Astrocyte (in vitro differentiated cells and primary cell): ENCODE measurements at regions not wholly inside any gene's neighbourhood (a gene's known extent, or its start where the extent isn't known, plus 50 kb on each side); places are given as distances from the start of the nearest gene placed in this dataset.

Experiments
- DNase-seq: peaks from one replicate; pipeline ENCODE4 v3.0.0-alpha.2; 2010; ENCODE audit warnings: low read depth
- FAIRE-seq: peaks from 2 replicates; lab custom pipeline; 2011; peaks lifted over from hg19 to GRCh38; lab: Jason Lieb, UNC
- H2AFZ ChIP-seq: 2 replicates; pipeline ENCODE4 v1.6.0; 2012; ENCODE audit warnings: low read depth, low read length, inconsistent platforms
- H3K27ac ChIP-seq: 2 replicates; pipeline ENCODE4 v1.5.1; 2011; ENCODE audit warnings: low read depth, low read length, inconsistent platforms
- H3K27me3 ChIP-seq: 2 replicates; pipeline ENCODE4 v1.6.0; 2011; ENCODE audit warnings: low read length, inconsistent platforms; ENCODE audit not compliant: insufficient read depth
- H3K36me3 ChIP-seq: 2 replicates; pipeline ENCODE4 v1.5.1; 2011; ENCODE audit warnings: low read length, inconsistent platforms; ENCODE audit not compliant: insufficient read depth
- H3K4me1 ChIP-seq: 2 replicates; pipeline ENCODE4 v1.5.1; 2011; ENCODE audit warnings: low read length, inconsistent platforms; ENCODE audit not compliant: insufficient read depth
- H3K4me2 ChIP-seq: 2 replicates; pipeline ENCODE4 v1.6.0; 2012; ENCODE audit warnings: low read length, inconsistent platforms
- H3K4me3 ChIP-seq: 2 replicates; pipeline ENCODE4 v1.5.1; 2011; ENCODE audit warnings: low read depth, mild to moderate bottlenecking, low read length, inconsistent platforms; ENCODE audit not compliant: insufficient read depth
- H3K79me2 ChIP-seq: 2 replicates; pipeline ENCODE4 v1.6.0; 2012; ENCODE audit warnings: mild to moderate bottlenecking, low read length, inconsistent platforms; ENCODE audit not compliant: insufficient read depth
- H3K9ac ChIP-seq: 2 replicates; pipeline ENCODE4 v1.6.0; 2012; ENCODE audit warnings: mild to moderate bottlenecking, low read length, inconsistent platforms
- H3K9me3 ChIP-seq: 2 replicates; pipeline ENCODE4 v1.5.1; 2012; ENCODE audit warnings: low read depth, mild to moderate bottlenecking, low read length, inconsistent platforms; ENCODE audit not compliant: insufficient read depth
- H4K20me1 ChIP-seq: 2 replicates; pipeline ENCODE4 v1.6.0; 2012; ENCODE audit warnings: low read length, inconsistent platforms; ENCODE audit not compliant: insufficient read depth
- H3K27ac Mint-ChIP-seq: one replicate; pipeline ENCODE4 v1.8.0; 2021; ENCODE audit warnings: mild to moderate bottlenecking, mixed read lengths; ENCODE audit not compliant: unreplicated experiment
- H3K27me3 Mint-ChIP-seq: one replicate; pipeline ENCODE4 v1.8.0; 2021; ENCODE audit warnings: low read depth, mixed read lengths; ENCODE audit not compliant: unreplicated experiment
- H3K36me3 Mint-ChIP-seq: one replicate; pipeline ENCODE4 v1.8.0; 2021; ENCODE audit warnings: low read depth, mixed read lengths; ENCODE audit not compliant: unreplicated experiment
- H3K4me1 Mint-ChIP-seq: one replicate; pipeline ENCODE4 v1.8.0; 2021; ENCODE audit warnings: low read depth, mixed read lengths; ENCODE audit not compliant: unreplicated experiment
- H3K4me3 Mint-ChIP-seq: one replicate; pipeline ENCODE4 v1.8.0; 2021; ENCODE audit warnings: mild to moderate bottlenecking, moderate library complexity, mixed read lengths; ENCODE audit not compliant: unreplicated experiment
- H3K9me3 Mint-ChIP-seq: one replicate; pipeline ENCODE4 v1.8.0; 2021; ENCODE audit warnings: mild to moderate bottlenecking, mixed read lengths; ENCODE audit not compliant: unreplicated experiment
- EZH2 ChIP-seq: IDR thresholded peaks from 2 replicates; pipeline ENCODE4 v1.6.1; 2012; ENCODE audit warnings: mild to moderate bottlenecking, low read length, inconsistent platforms; ENCODE audit not compliant: insufficient read depth
- TF ChIP-seq, protein P1 (sequence below): IDR thresholded peaks from 2 replicates; pipeline ENCODE4 v1.5.1; 2011; ENCODE audit warnings: low read depth, mild to moderate bottlenecking, inconsistent platforms, low read length, moderate library complexity; ENCODE audit not compliant: insufficient read depth

DNA sequence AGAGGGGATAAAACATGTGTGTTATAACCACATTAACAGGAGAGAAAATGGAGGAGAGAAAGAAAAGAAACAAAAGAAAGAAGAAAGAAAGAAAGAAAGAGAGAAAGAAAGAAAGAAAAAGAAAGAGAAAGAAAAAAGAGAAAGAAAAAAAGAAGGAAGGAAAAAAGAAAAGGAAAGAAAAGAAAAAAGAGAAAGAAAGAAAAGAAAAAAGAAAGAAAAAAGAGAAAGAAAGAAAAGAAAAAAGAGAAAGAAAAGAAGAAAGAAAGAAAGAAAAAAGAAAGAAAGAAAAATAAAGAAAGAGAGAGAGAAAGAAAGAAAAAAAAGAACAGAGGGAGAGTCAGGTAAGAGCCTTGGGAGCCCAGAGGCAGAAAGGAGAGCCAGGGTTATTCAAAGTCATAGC is 446.6 kb upstream of the ASIC2 start:
- H3K4me3 Mint-ChIP-seq, result no peak overlapping the region

DNA sequence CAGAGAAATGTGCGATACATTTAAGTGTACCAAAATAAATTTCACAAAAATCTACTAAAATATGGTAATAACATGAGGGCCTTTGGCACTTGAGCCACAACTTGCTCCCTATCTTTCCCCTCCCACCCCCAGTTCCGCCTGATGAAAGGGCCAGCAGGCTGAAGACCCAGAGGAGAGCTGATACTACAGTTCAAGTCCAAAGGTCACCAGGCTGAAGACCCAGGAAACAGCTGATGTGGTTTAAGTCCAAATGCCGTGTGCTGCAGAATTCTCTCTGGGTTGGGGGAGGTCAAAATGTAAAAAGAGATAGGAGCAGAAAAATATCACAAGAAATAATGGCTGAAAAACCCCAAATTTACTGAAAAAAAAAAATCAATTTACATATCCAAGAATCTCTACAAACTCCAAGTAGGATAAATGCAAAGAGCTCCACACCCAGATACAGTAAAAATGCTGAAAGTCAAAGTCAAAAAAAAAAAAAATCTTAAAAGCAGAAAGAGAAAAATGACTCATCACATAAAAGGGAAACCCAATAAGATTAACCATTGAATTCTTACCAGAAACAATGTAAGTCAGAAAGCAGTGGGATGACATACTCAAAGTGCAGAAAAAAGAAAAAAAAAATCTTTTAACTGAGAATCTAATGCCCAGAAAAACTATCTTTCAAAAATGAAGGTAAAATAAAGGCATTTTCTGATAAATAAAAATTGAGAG is 452.1 kb upstream of the ASIC2 start:
- H3K4me1 ChIP-seq, result no peaks in the 10 kb centered on the region
- peaks cover 37% of the 10 kb centered on the region for H3K27me3 Mint-ChIP-seq
- H3K9ac ChIP-seq, result no peak overlapping the region

More for the DNA sequence above, 446.6 kb upstream of the ASIC2 start:
- Histone ChIP-seq H3K9ac (no peak overlapping the region), H2AFZ (no peak overlapping the region), H3K4me1 (no peaks in the 10 kb centered on the region), H3K79me2 (no peaks in the 10 kb centered on the region), H3K27ac (no peak overlapping the region), H3K9me3 (no peaks in the 10 kb centered on the region), H3K36me3 (no peaks in the 10 kb centered on the region), H3K27me3 (no peaks in the 10 kb centered on the region), H3K4me2 (no peak overlapping the region), H4K20me1 (no peaks in the 10 kb centered on the region), H3K4me3 (no peak overlapping the region)
- Mint-ChIP-seq H3K9me3 (peaks cover 1% of the 10 kb centered on the region), H3K27me3 (peaks cover 36% of the 10 kb centered on the region), H3K36me3 (no peaks in the 10 kb centered on the region), H3K4me1 (no peaks in the 10 kb centered on the region), H3K27ac (no peak overlapping the region)
- no peak for FAIRE-seq
- TF ChIP-seq, protein P1, sequence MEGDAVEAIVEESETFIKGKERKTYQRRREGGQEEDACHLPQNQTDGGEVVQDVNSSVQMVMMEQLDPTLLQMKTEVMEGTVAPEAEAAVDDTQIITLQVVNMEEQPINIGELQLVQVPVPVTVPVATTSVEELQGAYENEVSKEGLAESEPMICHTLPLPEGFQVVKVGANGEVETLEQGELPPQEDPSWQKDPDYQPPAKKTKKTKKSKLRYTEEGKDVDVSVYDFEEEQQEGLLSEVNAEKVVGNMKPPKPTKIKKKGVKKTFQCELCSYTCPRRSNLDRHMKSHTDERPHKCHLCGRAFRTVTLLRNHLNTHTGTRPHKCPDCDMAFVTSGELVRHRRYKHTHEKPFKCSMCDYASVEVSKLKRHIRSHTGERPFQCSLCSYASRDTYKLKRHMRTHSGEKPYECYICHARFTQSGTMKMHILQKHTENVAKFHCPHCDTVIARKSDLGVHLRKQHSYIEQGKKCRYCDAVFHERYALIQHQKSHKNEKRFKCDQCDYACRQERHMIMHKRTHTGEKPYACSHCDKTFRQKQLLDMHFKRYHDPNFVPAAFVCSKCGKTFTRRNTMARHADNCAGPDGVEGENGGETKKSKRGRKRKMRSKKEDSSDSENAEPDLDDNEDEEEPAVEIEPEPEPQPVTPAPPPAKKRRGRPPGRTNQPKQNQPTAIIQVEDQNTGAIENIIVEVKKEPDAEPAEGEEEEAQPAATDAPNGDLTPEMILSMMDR, result no peak
- no peak for TF ChIP-seq EZH2
- no peak for DNase-seq

DNA sequence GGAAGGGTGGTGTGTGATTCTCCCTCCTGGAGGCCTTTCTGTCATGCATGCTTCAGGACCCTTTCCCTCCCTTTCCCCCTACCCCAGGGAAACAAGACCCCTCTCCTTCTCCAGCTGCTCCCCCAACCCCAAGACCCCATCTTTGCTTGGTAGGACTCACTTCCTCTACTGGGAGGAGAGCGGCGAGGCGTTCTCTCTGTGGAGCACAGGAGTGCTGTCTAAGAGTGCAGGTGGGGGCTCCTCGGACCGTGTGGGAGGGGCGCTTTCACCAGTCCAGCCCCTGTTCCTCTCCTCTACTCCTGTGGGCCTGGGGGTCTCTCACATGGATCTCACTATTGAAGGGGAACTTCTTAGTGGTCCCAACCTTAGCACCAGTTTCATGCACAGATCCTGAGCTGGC is 456.1 kb upstream of the ASIC2 start:
- H3K27ac ChIP-seq, result no peak overlapping the region
- no peaks in the 10 kb centered on the region for H4K20me1 ChIP-seq
- no peaks in the 10 kb centered on the region for H3K79me2 ChIP-seq
- H3K36me3 ChIP-seq, result no peaks in the 10 kb centered on the region
- no peak for FAIRE-seq
- Mint-ChIP-seq H3K4me3 (no peak overlapping the region), H3K4me1 (peaks cover 6% of the 10 kb centered on the region), H3K27ac (no peak overlapping the region), H3K36me3 (no peaks in the 10 kb centered on the region), H3K27me3 (peaks cover 36% of the 10 kb centered on the region), H3K9me3 (no peaks in the 10 kb centered on the region)
- H3K4me2 ChIP-seq, result no peak overlapping the region
- no peak overlapping the region for H2AFZ ChIP-seq
- H3K4me1 ChIP-seq, result no peaks in the 10 kb centered on the region
- no peak overlapping the region for H3K4me3 ChIP-seq
- H3K27me3 ChIP-seq, result no peaks in the 10 kb centered on the region
- TF ChIP-seq EZH2, result no peak
- TF ChIP-seq, protein P1, result no peak
- DNase-seq, result no peak
- no peak overlapping the region for H3K9ac ChIP-seq
- H3K9me3 ChIP-seq, result no peaks in the 10 kb centered on the region

More for the DNA sequence above, 452.1 kb upstream of the ASIC2 start:
- Histone ChIP-seq H4K20me1 (no peaks in the 10 kb centered on the region), H3K79me2 (no peaks in the 10 kb centered on the region), H3K4me2 (no peak overlapping the region), H3K4me3 (no peak overlapping the region), H3K36me3 (no peaks in the 10 kb centered on the region), H3K27me3 (no peaks in the 10 kb centered on the region), H3K27ac (no peak overlapping the region), H3K9me3 (no peaks in the 10 kb centered on the region), H2AFZ (no peak overlapping the region)
- Mint-ChIP-seq H3K4me1 (peaks cover 3% of the 10 kb centered on the region), H3K4me3 (no peak overlapping the region), H3K27ac (no peak overlapping the region), H3K36me3 (no peaks in the 10 kb centered on the region), H3K9me3 (no peaks in the 10 kb centered on the region)
- no peak for DNase-seq
- FAIRE-seq, result no peak
- TF ChIP-seq, protein P1, result no peak
- TF ChIP-seq EZH2, result no peak
